OCI-LY3 (cell line): ENCODE measurements at regions not wholly inside any gene's neighbourhood (a gene's known extent, or its start where the extent isn't known, plus 50 kb on each side); places are given as distances from the start of the nearest gene placed in this dataset.

Experiments used
- H2AFZ ChIP-seq: fragments of 200-600, 300-600 bp; shearing (Covaris generic); 2 replicates; pipeline ENCODE4 v1.6.0; 2014; ENCODE audit warnings: antibody characterized with exemption, low read depth, low read length
- H3K27ac ChIP-seq: fragments of 200-600, 300-600 bp; sonication (generic); 2 replicates; pipeline ENCODE4 v1.5.1; 2014; ENCODE audit warnings: mild to moderate bottlenecking, low read length, moderate library complexity, mixed read lengths
- H3K27me3 ChIP-seq: fragments of 200-600, 300-600 bp; sonication (generic); 2 replicates; pipeline ENCODE4 v1.6.1; 2014; ENCODE audit warnings: low read depth, low read length, mixed read lengths
- H3K36me3 ChIP-seq: fragments of 200-600, 300-600 bp; sonication (generic); replicated peaks from 2 replicates; pipeline ENCODE3; 2014; ENCODE audit warnings: low read depth, low read length, mixed read lengths
- H3K4me1 ChIP-seq: fragments of 300-600, 200-600 bp; sonication (generic); 2 replicates; pipeline ENCODE4 v1.6.1; 2014; ENCODE audit warnings: low read length, mixed read lengths
- H3K4me2 ChIP-seq: fragments of 200-600, 300-600 bp; sonication (generic); 2 replicates; pipeline ENCODE4 v1.6.1; 2014; ENCODE audit warnings: low read length, mixed read lengths
- H3K4me3 ChIP-seq: fragments of 300-600, 200-600 bp; sonication (generic); 2 replicates; pipeline ENCODE4 v1.5.1; 2014; ENCODE audit warnings: antibody characterized with exemption, mild to moderate bottlenecking, low read length, moderate library complexity
- H3K79me2 ChIP-seq: fragments of 300-600, 200-600 bp; shearing (Covaris generic); 2 replicates; pipeline ENCODE4 v1.6.1; 2014; ENCODE audit warnings: mild to moderate bottlenecking, low read length, mixed read lengths
- H3K9ac ChIP-seq: fragments of 300-600, 200-600 bp; shearing (Covaris generic); 2 replicates; pipeline ENCODE4 v1.6.0; 2014; ENCODE audit warnings: mild to moderate bottlenecking, low read length, moderate library complexity
- H3K9me3 ChIP-seq: fragments of 200-600, 300-600 bp; shearing (Covaris generic); 2 replicates; pipeline ENCODE4 v1.6.1; 2014; ENCODE audit warnings: low read length, mixed read lengths; ENCODE audit not compliant: insufficient read depth
- H4K20me1 ChIP-seq: fragments of 200-600, 300-600 bp; sonication (generic); 2 replicates; pipeline ENCODE4 v1.6.1; 2016; ENCODE audit warnings: low read length, mixed read lengths; ENCODE audit not compliant: insufficient read depth
- CTCF ChIP-seq: fragments of 200-600, 300-600 bp; sonication (generic); IDR thresholded peaks from 2 replicates; pipeline ENCODE4 v1.5.1; 2014; ENCODE audit warnings: antibody characterized with exemption, low read length, low read depth
- EZH2phosphoT487 ChIP-seq: fragments of 200-600 bp; shearing (Covaris generic); IDR thresholded peaks from 2 replicates; pipeline ENCODE4 v1.6.1; 2018; ENCODE audit warnings: antibody characterized with exemption, mixed run types, low read depth

GRCh38 chr11:30763951-30764350 is 177.8 kb upstream of the MPPED2 start:
- no peaks in the 10 kb centered on the region for H3K79me2 ChIP-seq
- peaks cover 21% of the 10 kb centered on the region for H3K36me3 ChIP-seq
- TF ChIP-seq CTCF (no peak), EZH2phosphoT487 (no peak)
- H3K4me1 ChIP-seq: peaks cover 40% of the 10 kb centered on the region
- H3K9me3 ChIP-seq: peaks cover 19% of the 10 kb centered on the region
- H4K20me1 ChIP-seq: no peaks in the 10 kb centered on the region
- H3K4me2 ChIP-seq: peak overlapping the region; percentile 78
- peak overlapping the region; percentile 26; the same call in 1 of the 2 replicates for H2AFZ ChIP-seq
- peak overlapping the region; percentile 47; the same call in 1 of the 2 replicates for H3K9ac ChIP-seq
- peak overlapping the region; percentile 62 for H3K4me3 ChIP-seq
- no peaks in the 10 kb centered on the region for H3K27me3 ChIP-seq
- H3K27ac ChIP-seq: peak overlapping the region; percentile 77

- no peaks in the 10 kb centered on the region for H3K27me3 ChIP-seq
- H3K4me1 ChIP-seq: peaks cover 39% of the 10 kb centered on the region
- H3K9ac ChIP-seq: no peak overlapping the region
- no peak overlapping the region for H2AFZ ChIP-seq
- no peak overlapping the region for H3K4me2 ChIP-seq
- H3K36me3 ChIP-seq: peaks cover 21% of the 10 kb centered on the region
- no peak overlapping the region for H3K4me3 ChIP-seq
- H3K9me3 ChIP-seq: peaks cover 19% of the 10 kb centered on the region
- no peaks in the 10 kb centered on the region for H3K79me2 ChIP-seq
- TF ChIP-seq EZH2phosphoT487: no peak
- TF ChIP-seq CTCF: no peak
- H3K27ac ChIP-seq: no peak overlapping the region
- H4K20me1 ChIP-seq: no peaks in the 10 kb centered on the region
Observed at GRCh38 chr11:30762188-30762587, 176.0 kb upstream of the MPPED2 start.

DNA sequence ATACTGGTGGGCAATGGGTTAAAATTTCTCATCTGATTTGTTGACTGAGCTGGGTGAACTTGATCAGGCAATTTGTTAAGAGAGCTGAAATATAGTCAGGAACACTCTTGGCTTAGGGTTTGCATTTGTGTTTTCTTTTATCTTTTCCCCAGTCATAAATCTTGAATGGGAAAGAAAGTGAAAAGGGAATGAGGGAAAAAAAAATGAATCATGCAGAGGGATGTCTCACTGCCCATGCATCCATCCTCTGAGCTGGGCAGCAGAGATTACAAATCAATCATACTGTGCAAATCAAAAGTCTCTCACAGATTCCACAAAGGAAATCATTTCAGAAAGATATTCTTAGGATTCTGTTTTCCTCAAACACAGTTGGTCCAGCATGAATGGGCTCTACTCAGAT is 174.2 kb upstream of the MPPED2 start:
- H3K27ac ChIP-seq: no peak overlapping the region
- H3K4me2 ChIP-seq: no peak overlapping the region
- H3K9me3 ChIP-seq: peaks cover 19% of the 10 kb centered on the region
- no peak overlapping the region for H3K4me3 ChIP-seq
- no peaks in the 10 kb centered on the region for H3K79me2 ChIP-seq
- no peak overlapping the region for H3K9ac ChIP-seq
- TF ChIP-seq CTCF (no peak), EZH2phosphoT487 (no peak)
- H3K4me1 ChIP-seq: peaks cover 48% of the 10 kb centered on the region
- no peak overlapping the region for H2AFZ ChIP-seq
- H3K36me3 ChIP-seq: peaks cover 21% of the 10 kb centered on the region
- no peaks in the 10 kb centered on the region for H3K27me3 ChIP-seq
- H4K20me1 ChIP-seq: no peaks in the 10 kb centered on the region

GRCh38 chr11:30758946-30759504 is 172.9 kb upstream of the MPPED2 start:
- Histone ChIP-seq H3K27ac (no peak overlapping the region), H2AFZ (no peak overlapping the region), H3K4me3 (no peak overlapping the region), H3K4me2 (no peak overlapping the region), H3K27me3 (no peaks in the 10 kb centered on the region), H3K9me3 (peaks cover 19% of the 10 kb centered on the region), H3K9ac (no peak overlapping the region), H3K36me3 (peaks cover 21% of the 10 kb centered on the region), H3K4me1 (peaks cover 48% of the 10 kb centered on the region), H4K20me1 (no peaks in the 10 kb centered on the region), H3K79me2 (no peaks in the 10 kb centered on the region)
- TF ChIP-seq CTCF (no peak), EZH2phosphoT487 (no peak)
